Fibroblast of the aortic adventitia (primary cell): ENCODE measurements at regions not wholly inside any gene's neighbourhood (a gene's known extent, or its start where the extent isn't known, plus 50 kb on each side); places are given as distances from the start of the nearest gene placed in this dataset.

Source experiments
- DNase-seq: peaks from one replicate; pipeline ENCODE4 v3.0.0-alpha.2; 2010; ENCODE audit warnings: low read depth
- H3K4me3 ChIP-seq: 2 replicates; pipeline ENCODE4 v1.5.1; 2011; ENCODE audit warnings: low read depth, mild to moderate bottlenecking, control low read depth, low read length, moderate library complexity
- CTCF ChIP-seq: IDR thresholded peaks from 2 replicates; pipeline ENCODE4 v1.5.1; 2011; ENCODE audit warnings: mild to moderate bottlenecking, low read length, control low read depth, inconsistent platforms; ENCODE audit not compliant: insufficient read depth

DNA sequence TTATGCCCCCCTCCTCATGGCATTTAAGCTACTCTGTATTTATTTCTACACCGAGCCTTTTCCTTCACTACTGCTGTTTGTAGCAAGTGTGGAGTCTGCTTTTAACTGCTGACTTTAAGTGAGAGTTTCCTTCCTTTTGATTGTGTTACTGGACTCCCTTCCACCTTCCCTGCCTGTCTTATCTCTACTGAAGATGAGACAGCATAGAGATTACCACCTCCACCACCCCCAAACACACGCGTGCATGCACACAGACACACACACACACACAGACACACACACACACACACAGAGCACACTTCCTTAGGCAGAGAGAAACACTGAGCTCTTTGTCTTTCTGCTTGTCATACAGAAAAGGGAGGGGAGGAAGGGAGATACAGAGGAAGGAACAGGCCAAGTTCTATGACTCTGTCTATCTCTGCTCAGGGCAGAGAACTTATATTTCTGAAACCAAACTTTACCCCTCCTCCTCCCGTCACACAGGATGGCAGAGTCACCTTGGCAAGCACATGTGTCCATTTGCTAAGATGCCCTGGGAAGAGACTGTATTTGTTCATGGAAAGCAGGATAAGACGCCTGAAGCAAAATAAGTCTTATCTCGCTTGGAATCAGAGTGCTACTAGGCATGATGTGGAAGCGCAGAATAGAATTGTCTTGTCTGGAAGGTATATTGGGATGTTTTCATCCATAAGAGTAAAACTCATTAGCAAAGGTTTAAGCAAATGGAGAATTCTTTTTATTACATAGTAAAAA, 81.8 kb upstream of the CAV2 start:
- no peak for DNase-seq
- no peak for TF ChIP-seq CTCF
- H3K4me3 ChIP-seq = no peak overlapping the region

DNA sequence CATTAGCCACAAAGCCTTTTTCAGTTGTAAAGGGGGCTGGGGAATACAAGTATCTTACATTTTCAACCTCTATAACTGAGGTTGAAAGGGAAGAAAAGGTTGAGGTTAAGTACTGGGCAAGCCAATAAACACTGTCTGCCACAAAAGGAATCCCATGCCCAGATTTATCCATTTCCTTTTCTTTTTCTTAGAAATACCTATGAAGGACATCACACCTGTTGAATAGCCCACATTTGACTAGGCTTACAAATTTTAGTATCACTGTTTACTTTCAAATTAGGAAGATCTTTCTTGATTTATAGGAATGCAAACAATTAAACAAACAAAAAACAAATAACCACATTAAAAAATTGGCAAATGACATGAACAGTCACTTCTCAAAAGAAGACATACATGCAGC, 81.0 kb upstream of the CAV2 start:
- no peak for DNase-seq
- no peak overlapping the region for H3K4me3 ChIP-seq
- TF ChIP-seq CTCF = no peak

GRCh38 chr7:116420003-116420402, 79.5 kb upstream of the CAV2 start:
- DNase-seq = no peak
- H3K4me3 ChIP-seq = no peak overlapping the region
- TF ChIP-seq CTCF = no peak

DNA sequence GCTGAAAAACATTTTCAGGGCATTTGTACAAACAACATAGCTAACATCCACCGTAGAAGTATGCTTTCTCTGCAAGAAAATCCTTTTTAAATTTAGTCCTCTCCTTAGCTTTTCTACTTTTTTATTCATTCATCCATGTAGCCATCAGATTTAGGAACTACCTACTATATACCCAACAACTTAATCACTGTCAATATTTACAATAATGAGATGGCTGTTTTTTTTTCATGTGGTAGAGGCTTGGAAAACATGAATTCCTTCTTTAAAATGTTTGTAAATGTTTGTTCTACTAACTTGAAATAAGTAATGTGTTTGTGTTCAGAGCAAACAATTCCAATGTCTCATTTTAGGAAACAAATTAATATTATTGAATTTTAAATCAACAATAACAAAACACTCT, 78.2 kb upstream of the CAV2 start:
- no peak for DNase-seq
- H3K4me3 ChIP-seq = no peak overlapping the region
- TF ChIP-seq CTCF = no peak

DNA sequence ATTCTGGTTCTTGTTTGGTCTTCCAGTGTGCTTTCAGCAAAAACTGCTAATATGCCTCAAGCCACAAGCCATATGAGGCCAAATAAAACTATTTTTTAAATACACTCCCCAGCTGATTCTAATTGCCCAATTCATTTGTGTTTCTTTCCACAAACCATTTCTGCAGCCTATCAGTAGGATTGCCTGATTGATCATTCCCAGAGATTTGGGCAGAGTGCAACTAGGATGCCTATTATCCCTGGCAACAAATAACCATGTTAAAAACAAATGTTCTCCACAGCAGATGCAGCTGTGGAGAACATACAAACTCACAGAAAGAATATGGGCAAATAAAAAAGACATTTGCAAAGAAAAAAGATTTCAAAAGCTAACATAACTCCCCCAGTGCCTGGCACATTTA, 76.9 kb upstream of the CAV2 start:
- H3K4me3 ChIP-seq = no peak overlapping the region
- DNase-seq = no peak
- TF ChIP-seq CTCF = no peak

- no peak for TF ChIP-seq CTCF
- DNase-seq = no peak
- no peak overlapping the region for H3K4me3 ChIP-seq
Measured at GRCh38 chr7:116423499-116423898, 76.0 kb upstream of the CAV2 start.

GRCh38 chr7:116425647-116426209, 73.8 kb upstream of the CAV2 start:
- no peak for TF ChIP-seq CTCF
- DNase-seq = no peak
- no peak overlapping the region for H3K4me3 ChIP-seq
